Left forelimb (tissue), 1 donor: ENCODE measurements at regions not wholly inside any gene's neighbourhood (a gene's known extent, or its start where the extent isn't known, plus 50 kb on each side); places are given as distances from the start of the nearest gene placed in this dataset.

Experiments used
- DNase-seq: peaks from one replicate; pipeline ENCODE4 v3.0.0-alpha.2; 2018; ENCODE audit warnings: low spot score

DNA sequence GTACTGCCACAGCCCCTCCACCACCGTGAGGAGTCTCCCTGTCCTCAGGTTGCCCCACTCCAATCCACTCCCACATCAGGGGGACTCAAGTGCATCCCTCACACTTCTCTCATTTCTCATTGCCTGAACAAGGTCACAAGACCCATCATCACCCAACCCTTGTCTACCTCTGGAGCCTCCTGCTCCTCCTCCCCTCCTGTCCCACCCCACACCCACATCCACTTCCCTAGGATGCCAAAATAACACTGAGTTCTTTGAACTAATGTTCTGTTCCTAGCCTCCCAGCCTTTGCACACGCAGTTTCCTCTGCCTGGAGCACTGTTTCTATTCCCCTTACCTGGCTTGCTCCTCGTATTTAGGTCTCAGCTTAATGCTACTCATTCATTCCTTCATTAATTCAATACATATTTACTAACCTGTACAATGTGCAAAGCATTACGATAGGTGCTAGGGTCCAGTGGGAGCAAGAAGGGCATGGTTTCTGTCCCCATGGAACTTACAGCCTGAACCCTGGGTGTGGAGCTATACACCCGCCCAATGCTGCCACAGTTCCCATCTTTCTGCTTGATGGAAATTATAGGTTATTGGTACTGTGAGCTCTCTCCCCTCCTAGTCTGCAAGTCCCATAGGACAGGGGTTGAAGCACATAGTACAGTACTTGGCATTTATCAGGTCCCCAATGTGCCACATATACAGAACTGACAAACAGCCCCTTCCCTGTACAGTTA, 96.1 kb upstream of the GRIK3 start:
- DNase-seq, result no peak

DNA sequence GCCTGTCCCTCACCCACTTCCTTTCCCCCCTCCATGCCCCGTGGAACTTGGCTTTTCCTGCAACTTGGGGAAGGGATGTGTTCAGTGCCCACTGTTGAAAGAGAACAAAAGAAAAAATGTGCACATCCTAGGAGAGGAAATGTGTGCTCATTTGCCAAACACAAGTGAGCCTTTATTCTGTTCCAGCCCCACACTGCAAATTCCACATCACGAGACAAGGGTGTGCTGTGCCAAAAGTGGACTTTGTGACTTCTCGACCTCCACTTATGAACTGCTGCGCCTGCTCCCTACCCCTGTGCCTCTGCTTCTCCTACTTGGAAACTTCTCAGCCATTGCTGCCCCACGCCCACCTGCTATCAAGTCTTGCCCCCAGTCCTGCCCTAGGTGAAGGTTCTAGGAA, 97.0 kb upstream of the GRIK3 start:
- DNase-seq, result no peak

DNA sequence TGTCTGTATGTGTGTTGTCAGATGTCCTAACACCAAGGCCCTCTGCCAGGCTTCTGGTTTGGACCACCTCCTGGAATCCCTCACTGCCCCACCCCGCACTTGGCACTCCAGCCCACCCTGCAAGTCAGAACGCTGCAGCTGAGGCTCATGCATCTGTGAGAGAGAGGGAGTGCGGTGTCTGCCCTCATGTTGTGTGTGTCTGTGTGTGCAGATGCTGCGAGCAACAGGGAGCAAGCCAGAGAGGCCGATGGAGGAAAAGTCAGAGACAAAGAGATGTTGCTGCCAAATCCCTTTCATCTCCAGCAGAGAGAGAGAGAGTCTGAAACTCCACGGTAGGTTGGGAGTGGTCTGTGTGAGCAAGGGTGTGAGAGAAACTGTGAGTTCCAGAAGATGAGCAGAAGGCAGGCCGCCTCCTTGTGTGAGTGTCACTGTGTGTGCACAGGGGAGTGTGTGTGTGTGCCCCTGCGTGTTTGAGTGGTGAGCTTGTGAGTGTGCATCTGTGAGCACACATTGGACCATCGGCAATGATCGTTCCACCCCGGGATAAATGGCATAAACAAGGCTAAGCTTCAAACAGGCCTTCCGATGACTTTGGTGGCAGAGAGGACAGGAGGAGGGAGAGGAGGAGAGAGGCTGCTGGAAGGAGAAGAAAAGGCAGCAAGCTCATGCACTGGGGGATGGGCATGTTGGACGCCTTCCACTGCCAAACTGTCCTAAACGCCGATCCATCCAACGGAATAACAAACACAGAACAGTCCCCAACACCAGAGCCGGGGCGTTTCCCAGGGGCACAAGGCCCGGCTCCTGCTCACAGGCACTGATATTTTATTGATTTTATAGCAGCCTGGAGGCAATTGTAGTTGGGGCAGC, 99.2 kb upstream of the GRIK3 start:
- no peak for DNase-seq

DNA sequence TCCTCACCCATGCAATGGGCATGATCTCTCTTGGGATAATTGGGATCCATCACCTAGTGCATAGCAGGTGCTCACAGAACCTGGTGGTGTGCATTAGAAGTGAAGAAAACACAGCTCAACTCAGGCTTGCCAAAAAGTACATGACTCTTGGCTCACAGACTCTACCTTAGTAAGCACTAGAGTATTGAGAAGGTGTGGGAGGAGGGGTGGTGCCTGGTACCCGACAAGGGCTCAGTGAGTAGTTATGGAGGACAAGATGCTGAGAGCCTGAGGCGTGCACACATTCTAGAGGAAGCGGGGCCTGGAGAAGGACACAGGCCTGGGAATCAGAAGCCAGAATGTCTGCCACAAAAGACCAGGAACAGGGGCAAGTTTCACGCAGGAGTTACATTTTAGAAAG, 100.3 kb upstream of the GRIK3 start:
- DNase-seq, result no peak

DNA sequence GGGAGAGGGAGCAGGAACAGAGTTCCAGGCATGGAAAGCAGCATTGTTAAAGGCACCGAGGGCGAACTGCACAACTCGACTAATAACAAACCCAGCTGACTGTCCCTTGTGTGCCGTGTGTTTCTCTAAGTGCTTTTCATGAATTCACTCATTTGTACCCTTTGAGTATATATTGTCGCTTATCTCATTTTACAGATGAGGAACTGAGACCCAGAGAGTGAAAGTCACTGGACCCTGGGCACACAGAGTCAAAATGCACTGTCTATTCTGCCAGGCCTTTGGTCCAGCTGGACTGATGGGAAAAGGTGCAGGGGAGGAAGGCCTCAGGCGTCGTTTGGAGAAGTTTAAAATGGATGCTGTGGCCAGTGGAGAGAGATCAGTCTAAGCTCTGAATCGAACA, 100.7 kb upstream of the GRIK3 start:
- no peak for DNase-seq

DNA sequence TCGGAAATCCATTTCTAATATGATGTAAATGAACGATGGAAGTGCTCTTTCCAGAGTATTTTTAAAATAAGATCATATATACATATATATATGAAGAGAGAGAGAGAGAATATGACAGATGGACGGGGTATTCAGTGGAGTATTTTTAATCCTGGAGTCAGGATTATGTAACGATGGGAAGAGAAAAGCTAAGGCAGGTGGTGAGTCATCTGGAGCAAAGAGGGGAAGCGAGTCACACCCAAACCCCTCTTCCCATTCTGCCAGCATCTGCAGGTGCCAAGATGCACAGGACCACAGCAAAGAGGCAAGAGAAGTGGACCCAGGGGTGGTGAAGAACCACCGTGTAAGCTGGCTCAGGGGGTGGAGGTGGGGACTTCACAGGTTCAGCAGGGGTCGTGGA, 102.7 kb upstream of the GRIK3 start:
- DNase-seq, result no peak

DNA sequence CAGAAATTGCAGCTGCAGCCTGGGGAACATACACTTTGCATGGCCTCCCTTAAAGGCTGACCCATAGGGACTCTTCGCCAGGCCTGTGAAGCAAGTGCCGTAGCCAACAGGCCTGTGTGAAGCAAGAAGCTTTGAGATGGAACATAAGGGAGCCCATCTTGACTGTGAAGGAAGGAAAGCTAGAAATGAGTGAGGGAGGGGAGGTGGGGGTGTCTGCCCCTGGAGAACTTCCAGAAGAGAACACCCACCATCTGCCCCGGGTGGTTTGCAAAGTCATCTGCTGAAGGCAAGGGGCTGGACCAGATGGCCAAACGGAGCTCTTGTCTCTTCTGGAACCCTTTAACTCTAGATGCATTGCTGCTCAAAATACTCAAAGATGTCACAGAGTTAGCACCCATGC, 103.3 kb upstream of the GRIK3 start:
- DNase-seq, result no peak

DNA sequence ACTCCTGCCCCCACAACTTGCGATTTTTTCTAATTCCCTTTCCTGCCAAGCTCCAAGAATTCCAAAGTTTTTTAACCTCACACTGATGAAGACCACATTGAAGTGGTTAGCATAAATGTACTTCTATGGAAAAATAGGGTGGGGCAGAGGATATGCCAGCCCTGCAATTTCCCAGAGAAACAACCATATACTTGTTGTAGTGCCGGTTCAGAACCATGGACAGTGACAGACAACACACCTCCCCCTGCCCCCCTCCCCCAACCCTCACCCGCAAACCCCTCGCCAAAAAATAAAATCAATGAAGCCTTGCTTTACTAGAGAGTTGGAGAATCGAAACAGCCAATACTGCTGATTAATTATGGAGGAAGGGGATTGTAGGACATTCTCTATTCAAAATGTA, 109.5 kb upstream of the GRIK3 start:
- DNase-seq, result peak; percentile 45

DNA sequence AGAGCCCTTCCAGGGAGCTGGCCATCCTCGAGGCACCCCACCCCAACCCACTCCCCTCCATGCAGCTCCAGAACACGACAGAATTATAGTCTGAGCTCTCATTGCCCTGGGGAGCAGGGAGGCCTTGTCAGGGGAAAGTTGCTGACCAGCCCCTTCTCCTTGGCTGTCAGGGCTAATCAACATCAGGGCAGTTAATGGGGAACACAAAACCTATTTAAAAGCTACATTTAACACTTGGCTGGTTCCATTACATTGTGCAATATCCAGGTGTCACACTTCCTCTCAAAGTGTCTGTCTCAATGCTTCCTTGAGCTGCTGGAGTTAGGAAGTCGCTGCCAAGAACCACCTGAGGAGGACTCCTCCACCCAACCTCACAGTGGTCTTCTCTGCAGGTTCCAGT, 111.8 kb upstream of the GRIK3 start:
- DNase-seq, result peak; percentile 34

DNA sequence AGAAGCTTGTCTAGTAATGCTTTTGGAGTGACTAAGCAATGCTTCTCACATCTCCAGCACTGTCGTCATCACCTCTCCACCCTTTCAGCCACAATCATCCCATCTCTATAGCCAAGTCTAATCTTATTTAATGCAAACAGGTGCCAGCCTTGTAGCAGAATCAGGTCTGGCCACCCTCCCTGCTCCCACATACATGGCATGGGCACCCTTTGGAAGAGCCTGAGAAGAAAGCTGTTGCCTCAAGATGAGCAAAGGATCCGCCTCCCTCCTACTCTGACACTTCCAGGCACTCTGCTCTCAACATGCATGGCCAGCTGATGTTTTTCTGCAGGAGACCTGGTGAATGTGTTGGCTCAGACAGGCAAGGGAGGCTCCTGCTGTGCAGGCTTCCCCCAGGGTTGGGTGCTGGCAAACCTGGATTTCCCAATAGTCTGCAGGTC, 113.1 kb upstream of the GRIK3 start:
- peak; percentile 3 for DNase-seq

DNA sequence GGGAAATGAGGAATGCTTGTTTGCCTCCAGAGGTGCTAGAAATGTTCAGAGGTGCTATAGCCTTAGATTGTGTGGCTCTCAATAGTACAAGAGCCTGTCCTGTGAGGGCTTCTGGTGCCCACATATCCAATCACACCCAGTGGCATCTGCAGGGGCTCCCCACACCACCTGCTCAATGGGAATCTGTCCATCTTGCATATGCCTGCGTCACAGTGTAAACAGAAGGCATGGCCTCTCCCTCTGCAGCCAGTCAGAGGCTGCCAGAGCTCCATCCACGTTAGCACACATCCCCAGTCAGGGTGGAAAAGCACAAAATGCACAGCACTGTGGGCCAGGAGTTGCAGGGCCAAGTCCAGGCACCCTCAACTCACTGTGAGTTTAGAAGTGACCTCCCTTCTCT, 113.6 kb upstream of the GRIK3 start:
- DNase-seq, result peak; percentile 26

DNA sequence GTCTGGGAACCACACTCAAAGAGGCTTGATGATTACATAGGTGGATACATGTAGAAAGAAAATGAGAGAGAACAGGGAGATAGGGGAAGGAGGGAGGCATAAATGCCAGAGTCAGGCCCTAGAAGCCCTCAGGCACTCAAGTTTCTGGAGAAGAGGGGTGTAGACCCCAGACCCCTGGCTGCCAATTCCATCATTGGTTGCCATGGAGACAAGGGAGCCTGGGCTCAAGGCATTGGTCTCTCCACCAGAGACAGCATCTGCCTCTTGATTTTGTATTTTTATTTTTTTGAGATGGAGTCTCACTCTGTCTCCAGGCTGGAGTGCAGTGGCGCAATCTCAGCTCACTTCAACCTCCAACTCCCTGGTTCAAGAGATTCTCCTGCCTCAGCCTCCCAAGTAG, 114.3 kb upstream of the GRIK3 start:
- DNase-seq, result peak; percentile 3

DNA sequence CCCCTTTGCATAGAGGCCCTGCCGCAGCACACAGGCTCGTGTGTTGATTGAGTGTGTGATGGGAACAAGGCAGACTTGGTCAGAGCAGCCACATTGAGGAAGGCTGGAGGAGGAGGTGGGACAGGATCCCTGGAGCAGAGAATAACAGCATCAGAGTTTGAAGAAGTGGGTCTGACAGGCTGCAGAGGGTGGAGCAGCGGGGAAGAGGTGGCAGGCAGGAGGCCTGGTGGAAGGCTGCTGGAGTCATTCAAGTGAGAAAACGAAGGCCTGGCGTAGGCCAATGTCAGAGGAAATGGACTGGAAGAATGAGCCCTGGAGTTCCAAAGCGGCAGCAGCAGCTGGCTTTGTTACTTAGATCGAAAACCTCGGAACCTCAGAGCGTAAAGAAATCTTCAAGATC, 115.0 kb upstream of the GRIK3 start:
- DNase-seq, result peak; percentile 58

DNA sequence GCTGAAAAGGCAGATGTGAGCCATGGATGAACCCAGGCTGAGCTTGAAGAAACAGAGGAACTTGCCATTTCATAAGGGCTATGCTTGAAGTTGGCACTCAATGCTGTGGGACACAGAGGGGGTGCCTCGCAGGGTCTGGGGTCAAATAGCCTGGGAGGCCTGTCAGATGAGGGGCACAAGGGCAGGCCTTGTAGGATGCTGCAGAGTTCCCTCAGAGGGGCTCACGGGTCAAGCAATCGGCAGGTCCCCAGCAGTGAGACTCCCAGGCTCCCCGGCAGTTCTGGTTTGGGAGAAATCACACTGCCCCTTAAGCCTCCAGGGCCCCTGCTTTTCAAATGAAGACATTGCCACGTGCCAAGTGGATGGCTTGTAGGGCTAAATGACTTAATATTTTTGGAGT, 116.7 kb upstream of the GRIK3 start:
- DNase-seq, result peak; percentile 50

DNA sequence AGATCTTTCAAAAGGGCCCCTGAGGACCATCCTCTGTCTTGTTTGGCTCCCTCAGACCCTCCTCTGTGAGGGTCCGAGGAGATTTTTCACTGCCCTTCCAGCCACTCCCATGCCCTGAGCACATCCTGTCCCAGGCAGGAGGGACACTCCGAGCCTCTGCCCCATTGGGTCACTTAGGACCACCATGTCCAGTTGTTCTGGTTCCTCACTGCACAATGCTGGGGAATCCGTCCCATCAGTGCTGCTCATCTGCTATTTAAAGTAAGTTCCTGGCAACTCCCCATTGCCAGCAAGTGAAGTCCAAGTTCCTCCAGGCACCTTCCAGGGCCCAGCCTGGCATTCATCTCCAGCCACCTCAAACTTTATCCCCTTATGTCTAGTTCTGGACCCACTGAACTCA, 117.5 kb upstream of the GRIK3 start:
- peak; percentile 25 for DNase-seq

DNA sequence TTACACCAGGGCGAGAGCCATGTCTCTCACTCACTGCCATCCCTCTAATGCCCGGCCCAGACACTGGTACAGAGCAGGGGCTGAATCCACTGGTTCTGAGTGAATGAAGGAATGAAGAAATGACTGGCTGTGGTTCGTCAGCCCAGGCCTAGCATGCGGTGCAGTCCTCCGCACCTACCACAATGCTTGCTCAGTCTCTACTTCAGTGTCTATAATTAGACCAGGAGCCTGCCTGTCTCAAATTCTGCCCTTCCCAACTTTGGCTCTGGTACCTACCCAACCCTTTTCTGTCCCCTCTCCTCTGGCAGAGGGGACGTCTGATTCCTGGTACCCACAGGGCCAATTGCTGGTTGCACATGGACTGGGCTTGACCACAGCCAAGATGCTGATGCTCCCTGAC, 118.2 kb upstream of the GRIK3 start:
- peak; percentile 28 for DNase-seq

DNA sequence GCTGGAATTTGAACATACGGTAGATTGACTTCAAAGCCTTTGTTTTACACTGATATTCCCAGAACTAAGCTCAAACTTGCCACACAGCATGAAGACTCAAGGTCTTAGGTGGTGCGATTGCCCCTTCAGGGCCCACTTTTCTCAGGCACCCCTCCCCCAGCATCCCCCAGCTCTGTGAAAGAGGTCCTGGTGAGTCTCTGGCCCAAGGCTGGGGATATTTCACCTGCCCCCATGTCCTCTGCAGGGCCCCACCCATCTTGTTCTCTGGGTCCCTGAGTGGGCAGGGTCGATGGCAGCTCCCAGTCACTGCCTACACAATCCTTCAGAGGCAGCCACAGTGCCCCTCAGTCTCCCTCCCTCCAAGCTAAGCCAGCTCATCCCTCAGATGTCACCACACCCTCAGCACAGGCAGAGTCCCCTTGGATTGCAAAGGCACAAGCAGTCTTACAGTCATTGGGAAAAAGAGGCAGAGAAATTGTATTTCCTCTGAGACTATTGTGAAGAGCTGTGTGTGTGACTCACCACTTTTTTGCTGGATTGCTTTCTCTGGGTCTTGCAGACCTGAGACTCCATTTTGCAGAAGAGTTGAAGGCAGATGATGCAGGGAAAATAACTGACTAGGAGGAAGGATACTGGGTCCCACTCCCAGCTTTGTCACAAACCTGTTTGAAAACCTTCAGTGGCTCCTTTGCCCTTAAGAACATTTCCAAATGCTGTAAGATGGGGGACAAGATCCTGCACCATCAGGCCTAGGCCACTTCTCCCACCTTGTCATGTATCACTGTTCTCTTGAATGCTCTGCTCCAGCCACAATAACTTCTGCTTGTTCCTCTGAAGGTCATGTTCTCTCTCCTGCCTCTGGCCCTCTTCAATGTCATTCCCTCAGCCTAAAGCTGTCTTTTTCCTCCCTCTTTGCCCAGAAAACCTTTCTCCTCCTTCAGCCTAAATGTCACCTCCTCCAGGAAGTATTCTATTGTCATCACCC, 119.1 kb upstream of the GRIK3 start:
- peak; percentile 44 for DNase-seq

DNA sequence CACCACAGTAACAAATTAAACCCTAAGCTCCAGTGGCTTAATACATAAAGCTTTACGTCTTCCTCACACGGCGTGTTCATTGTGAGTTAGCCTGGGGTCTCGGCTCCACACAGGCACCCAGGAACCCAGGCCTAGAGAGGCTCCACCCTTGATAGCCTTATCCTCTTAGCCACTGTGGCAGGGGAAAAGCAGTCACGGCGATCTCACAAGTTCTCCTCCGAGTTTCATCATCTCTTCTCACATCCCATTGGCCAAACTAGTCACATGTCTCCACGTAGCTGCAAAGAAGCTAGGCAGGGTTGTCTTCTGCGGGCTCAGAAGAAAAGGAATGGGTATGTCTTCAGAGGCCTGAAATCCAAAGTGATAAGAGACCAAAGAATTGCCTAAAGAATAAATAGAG, 122.3 kb upstream of the GRIK3 start:
- DNase-seq, result peak; percentile 3

DNA sequence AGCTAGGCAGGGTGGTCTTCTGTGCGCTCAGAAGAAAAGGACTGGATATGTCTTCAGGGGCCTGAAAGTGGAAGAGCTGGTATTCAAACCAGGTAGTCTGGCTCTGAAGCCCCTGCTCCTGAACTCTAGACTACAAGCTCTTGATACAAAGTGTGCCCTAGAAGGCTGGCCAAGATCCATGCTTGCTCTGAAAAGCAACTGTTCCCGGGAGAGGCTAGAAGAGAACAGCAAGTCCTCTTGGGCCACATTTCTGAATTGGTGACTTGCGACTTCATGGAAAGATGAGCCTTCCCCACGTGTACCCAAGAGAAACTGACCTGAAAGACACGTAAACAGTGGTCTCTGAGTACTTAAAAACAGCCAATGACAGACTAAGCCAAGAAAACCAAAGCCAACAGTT, 123.3 kb upstream of the GRIK3 start:
- DNase-seq, result peak; percentile 25

DNA sequence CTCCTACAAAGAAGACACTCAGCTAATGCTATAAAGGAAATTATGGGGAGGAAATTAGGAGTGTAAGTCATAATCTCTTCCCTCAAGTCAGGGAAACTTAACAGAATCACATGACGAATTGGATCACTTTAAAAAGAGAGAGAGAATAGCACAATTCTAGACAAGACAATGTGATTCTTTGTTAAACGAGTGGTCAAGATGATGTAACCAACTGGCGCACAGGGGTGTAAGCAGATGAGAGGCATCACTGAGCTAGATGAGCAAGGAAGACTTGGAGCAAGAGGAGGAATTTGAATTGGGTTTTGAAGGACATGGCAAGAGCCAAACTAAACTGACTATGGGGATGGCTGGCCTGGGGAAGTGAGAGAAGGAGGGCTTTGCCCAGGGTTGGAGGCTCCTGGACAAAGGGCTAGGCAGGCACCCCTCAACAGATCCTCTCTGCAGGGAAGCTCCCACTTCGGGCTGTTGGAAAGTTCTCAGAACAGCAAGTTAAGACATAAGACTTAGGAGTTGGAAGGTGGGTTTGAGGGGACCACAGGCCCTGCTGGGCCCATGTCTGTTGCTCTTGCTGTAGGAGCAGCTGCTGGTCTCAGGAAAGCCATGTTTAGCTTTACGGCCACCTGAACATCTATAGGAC, 123.9 kb upstream of the GRIK3 start:
- DNase-seq, result peak; percentile 9

DNA sequence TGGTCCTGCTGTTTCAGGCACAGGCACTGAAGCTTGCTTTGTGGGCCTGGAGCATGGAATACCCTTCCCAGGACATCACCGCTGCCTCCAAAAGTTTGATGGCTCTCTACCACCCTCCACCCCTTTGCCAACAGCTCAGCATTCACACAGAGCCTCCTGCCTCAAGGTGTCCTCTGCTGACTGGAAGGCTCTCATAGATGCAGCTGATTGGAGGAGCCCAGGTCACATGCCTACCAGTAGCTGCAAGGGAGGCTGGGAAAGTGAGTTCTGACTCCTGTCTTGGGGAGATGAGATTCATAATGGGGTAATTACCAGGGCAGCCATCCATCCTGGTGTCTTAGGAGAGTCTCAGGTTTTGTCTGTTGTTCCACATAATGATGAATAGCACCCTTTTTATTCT, 124.8 kb upstream of the GRIK3 start:
- DNase-seq, result no peak

DNA sequence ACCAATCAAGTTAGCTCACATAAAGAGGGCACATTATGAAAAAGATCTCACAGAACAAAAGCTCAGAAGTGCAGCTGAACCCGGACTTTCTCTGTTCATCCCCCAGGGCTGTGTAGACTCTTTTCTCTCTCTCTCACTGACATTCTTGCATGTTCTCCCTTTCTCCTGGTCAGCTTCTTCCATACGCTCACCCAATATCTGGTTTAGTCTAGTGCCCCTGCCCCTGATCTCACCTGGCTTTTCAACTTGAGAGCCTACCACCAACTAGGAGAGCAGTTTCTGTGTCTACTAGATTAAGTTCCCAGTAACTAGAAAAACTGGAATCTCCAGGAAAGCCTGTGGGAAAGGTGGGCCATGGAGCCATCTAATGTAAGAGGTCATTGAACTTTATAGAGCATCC, 126.9 kb upstream of the GRIK3 start:
- DNase-seq, result peak; percentile 8
